Ureter (tissue), 1 donor: ENCODE measurements at regions not wholly inside any gene's neighbourhood (a gene's known extent, or its start where the extent isn't known, plus 50 kb on each side); places are given as distances from the start of the nearest gene placed in this dataset.

ENCODE experiments used
- DNase-seq: peaks from one replicate; pipeline ENCODE4 v3.0.0-alpha.2; 2020; ENCODE audit warnings: low spot score
- donor health status: DM: yes; HTN: yes; CAD: no.

- DNase-seq: no peak
Observed at GRCh38 chr12:127619869-127620734, 646.9 kb upstream of the TMEM132C start.

- DNase-seq: no peak
Observed at GRCh38 chr12:127620735-127621355, 646.1 kb upstream of the TMEM132C start.

- no peak for DNase-seq
Observed at GRCh38 chr12:127621366-127621765, 645.6 kb upstream of the TMEM132C start.

GRCh38 chr12:127623362-127623761, 643.6 kb upstream of the TMEM132C start:
- no peak for DNase-seq

- DNase-seq: no peak
Observed at GRCh38 chr12:127625176-127625771, 641.7 kb upstream of the TMEM132C start.

- DNase-seq: no peak
Observed at GRCh38 chr12:127628645-127629044, 638.3 kb upstream of the TMEM132C start.

- no peak for DNase-seq
Observed at GRCh38 chr12:127629066-127629820, 637.7 kb upstream of the TMEM132C start.

- DNase-seq: no peak
Observed at GRCh38 chr12:127632461-127632860, 634.5 kb upstream of the TMEM132C start.

GRCh38 chr12:127635838-127636237, 631.1 kb upstream of the TMEM132C start:
- DNase-seq: no peak

- no peak for DNase-seq
Observed at GRCh38 chr12:127636882-127637281, 630.1 kb upstream of the TMEM132C start.

- no peak for DNase-seq
Observed at GRCh38 chr12:127640181-127640886, 626.6 kb upstream of the TMEM132C start.

- no peak for DNase-seq
Observed at GRCh38 chr12:127642208-127642607, 624.8 kb upstream of the TMEM132C start.

- DNase-seq: no peak
Observed at GRCh38 chr12:127648321-127648720, 618.6 kb upstream of the TMEM132C start.

GRCh38 chr12:127649961-127650360, 617.0 kb upstream of the TMEM132C start:
- DNase-seq: no peak

- DNase-seq: no peak
Observed at GRCh38 chr12:127650626-127651025, 616.3 kb upstream of the TMEM132C start.

- DNase-seq: no peak
Observed at GRCh38 chr12:127652281-127652680, 614.7 kb upstream of the TMEM132C start.

GRCh38 chr12:127654383-127654985, 612.5 kb upstream of the TMEM132C start:
- DNase-seq: no peak

GRCh38 chr12:127655691-127656090, 611.3 kb upstream of the TMEM132C start:
- no peak for DNase-seq

- DNase-seq: no peak
Observed at GRCh38 chr12:127656266-127656665, 610.7 kb upstream of the TMEM132C start.

- no peak for DNase-seq
Observed at GRCh38 chr12:127657036-127657435, 609.9 kb upstream of the TMEM132C start.

- DNase-seq: no peak
Observed at GRCh38 chr12:127660961-127661360, 606.0 kb upstream of the TMEM132C start.
